Kidney (tissue), 13 donors: ENCODE measurements at regions not wholly inside any gene's neighbourhood (a gene's known extent, or its start where the extent isn't known, plus 50 kb on each side); places are given as distances from the start of the nearest gene placed in this dataset.

ENCODE experiments used
- DNase-seq, 5 donors: peaks; one replicate each; pipeline ENCODE4 v3.0.0-alpha.2; 2013 to 2020
- FAIRE-seq: peaks from 2 replicates; lab custom pipeline; 2012; peaks lifted over from hg19 to GRCh38; lab: Jason Lieb, UNC
- H3K27ac ChIP-seq, 2 donors: one replicate each; pipeline ENCODE4 v1.7.0; 2013; ENCODE audit warnings: low read depth in 2 of 2, low read length in 2 of 2, inconsistent platforms in 1 of 2
- H3K27me3 ChIP-seq: one replicate; pipeline ENCODE4 v1.7.1; 2013; ENCODE audit warnings: low read length, inconsistent platforms; ENCODE audit not compliant: control insufficient read depth, insufficient read depth
- H3K36me3 ChIP-seq, 3 donors: one replicate each; pipeline versions ENCODE4 v1.7.0 to v1.7.1; 2013; ENCODE audit warnings: low read length in 3 of 3, control low read depth in 1 of 3, inconsistent platforms in 1 of 3; ENCODE audit not compliant: insufficient read depth in 3 of 3, control insufficient read depth in 2 of 3
- H3K4me1 ChIP-seq, 3 donors: one replicate each; pipeline versions ENCODE4 v1.7.0 to v1.7.1; 2013; ENCODE audit warnings: low read length in 3 of 3, inconsistent platforms in 1 of 3, low read depth in 1 of 3; ENCODE audit not compliant: control insufficient read depth in 2 of 3, insufficient read depth in 2 of 3
- H3K4me3 ChIP-seq, 3 donors: one replicate each; pipeline versions ENCODE4 v1.7.0 to v1.8.1; 2013; ENCODE audit warnings: low read length in 3 of 3, control low read depth in 1 of 3, inconsistent platforms in 1 of 3
- H3K9ac ChIP-seq, 3 donors: one replicate each; pipeline versions ENCODE4 v1.7.0 to v1.7.1; 2013; ENCODE audit warnings: low read length in 3 of 3, control low read depth in 1 of 3, inconsistent platforms in 1 of 3
- H3K9me3 ChIP-seq, 3 donors: one replicate each; pipeline versions ENCODE4 v1.7.0 to v1.7.1; 2013; ENCODE audit warnings: low read length in 3 of 3, control low read depth in 1 of 3, inconsistent platforms in 1 of 3; ENCODE audit not compliant: control insufficient read depth in 2 of 3, insufficient read depth in 1 of 3
- intact Hi-C: fragments of 100-400 bp; cut with DNase I; formaldehyde crosslinking; loops from one replicate; pipeline ENCODE4 v1.11.1; 2022
- TF ChIP-seq, protein P1 (sequence below): IDR thresholded peaks from 3 replicates; pipeline ENCODE4 v1.5.1; 2012; ENCODE audit warnings: mild to moderate bottlenecking, moderate library complexity, borderline replicate concordance; ENCODE audit not compliant: insufficient read depth; ENCODE audit errors: extremely low read depth
- donor health status: control.
- donor health status: control.
- donor health status: control.
- donor health status: control.
- donor health status: control.
- donor health status: DM: yes; HTN: yes; CAD: no.
- donor health status: Normal renal cell carcinoma (clear cell type).

DNA sequence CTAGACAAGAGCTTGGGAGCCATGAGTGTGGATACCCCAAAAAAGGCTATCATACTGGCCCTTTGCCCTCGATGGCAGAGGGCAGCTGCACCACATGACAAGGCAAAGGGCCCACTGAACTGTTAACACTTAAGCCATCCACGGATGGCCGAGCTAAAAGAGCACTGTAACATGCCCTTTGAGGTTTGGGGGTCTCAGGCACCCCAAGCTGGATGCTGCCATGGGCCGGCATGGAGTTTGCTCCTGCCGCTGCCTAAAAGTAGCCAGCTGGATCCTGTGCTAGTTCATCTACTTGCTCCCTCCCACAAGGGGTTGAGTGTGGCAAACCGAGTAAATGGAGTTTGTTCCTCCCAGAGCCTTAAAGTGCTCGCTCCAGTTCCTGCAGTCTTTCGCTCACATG lies 383.2 kb upstream of the LRRC4C start:
- intact Hi-C loops: no loop called here
- H3K36me3 ChIP-seq: no peaks in the 10 kb centered on the region
- no peaks in the 10 kb centered on the region for H3K4me1 ChIP-seq
- DNase-seq (peak in 1 of 5 donors; percentile 18), FAIRE-seq (no peak)
- H3K27ac ChIP-seq: no peak overlapping the region
- peaks cover 0 to 2% (median 0%) of the 10 kb centered on the region in 3 donors for H3K9me3 ChIP-seq
- TF ChIP-seq, protein P1, sequence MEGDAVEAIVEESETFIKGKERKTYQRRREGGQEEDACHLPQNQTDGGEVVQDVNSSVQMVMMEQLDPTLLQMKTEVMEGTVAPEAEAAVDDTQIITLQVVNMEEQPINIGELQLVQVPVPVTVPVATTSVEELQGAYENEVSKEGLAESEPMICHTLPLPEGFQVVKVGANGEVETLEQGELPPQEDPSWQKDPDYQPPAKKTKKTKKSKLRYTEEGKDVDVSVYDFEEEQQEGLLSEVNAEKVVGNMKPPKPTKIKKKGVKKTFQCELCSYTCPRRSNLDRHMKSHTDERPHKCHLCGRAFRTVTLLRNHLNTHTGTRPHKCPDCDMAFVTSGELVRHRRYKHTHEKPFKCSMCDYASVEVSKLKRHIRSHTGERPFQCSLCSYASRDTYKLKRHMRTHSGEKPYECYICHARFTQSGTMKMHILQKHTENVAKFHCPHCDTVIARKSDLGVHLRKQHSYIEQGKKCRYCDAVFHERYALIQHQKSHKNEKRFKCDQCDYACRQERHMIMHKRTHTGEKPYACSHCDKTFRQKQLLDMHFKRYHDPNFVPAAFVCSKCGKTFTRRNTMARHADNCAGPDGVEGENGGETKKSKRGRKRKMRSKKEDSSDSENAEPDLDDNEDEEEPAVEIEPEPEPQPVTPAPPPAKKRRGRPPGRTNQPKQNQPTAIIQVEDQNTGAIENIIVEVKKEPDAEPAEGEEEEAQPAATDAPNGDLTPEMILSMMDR: no peak
- no peak overlapping the region for H3K9ac ChIP-seq
- no peaks in the 10 kb centered on the region for H3K27me3 ChIP-seq
- no peak overlapping the region for H3K4me3 ChIP-seq

DNA sequence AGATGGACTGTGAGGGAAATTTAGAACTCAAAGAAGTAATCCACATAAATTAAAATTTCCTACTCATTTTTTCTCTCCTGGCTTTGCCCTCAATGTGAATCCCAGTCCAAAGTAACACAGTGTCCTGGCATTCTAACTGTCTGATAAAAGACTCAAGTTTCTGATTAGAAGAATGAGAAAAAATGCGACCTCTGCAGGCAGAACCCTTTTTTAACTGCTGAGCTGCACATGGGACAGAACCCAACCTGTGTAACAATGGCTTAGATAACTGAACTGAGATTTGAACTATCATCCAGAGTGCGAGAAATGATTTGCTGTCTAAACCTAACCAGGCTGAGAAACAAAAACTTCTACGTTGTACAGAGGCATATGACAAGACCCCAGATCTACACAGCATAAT lies 385.6 kb upstream of the LRRC4C start:
- no peaks in the 10 kb centered on the region for H3K36me3 ChIP-seq
- H3K27me3 ChIP-seq: no peaks in the 10 kb centered on the region
- H3K4me3 ChIP-seq: no peak overlapping the region
- H3K9me3 ChIP-seq: no peaks in the 10 kb centered on the region
- DNase-seq (no peak), FAIRE-seq (no peak)
- no peak overlapping the region for H3K27ac ChIP-seq
- TF ChIP-seq, protein P1: no peak
- H3K9ac ChIP-seq: no peak overlapping the region
- intact Hi-C loops: no loop called here
- H3K4me1 ChIP-seq: no peaks in the 10 kb centered on the region

DNA sequence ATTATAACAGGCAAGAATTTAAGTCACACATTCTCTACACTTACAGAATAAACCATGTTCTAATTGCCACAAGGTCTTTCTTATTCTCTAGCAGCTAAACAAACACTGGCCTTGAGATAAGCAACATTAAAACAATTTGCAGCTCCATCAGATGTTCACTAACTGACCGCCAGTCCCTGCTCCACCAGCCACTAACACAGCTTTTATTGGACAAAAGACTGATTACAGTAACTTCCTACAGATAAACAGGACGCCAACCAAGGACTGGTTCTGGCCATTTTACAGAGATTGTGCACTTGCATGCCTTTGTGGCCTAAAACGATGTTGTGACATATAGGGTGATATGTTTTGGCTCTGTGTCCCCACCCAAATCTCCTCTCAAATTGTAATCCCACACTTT lies 388.9 kb upstream of the LRRC4C start:
- DNase-seq (no peak), FAIRE-seq (no peak)
- H3K9ac ChIP-seq: no peak overlapping the region
- no peaks in the 10 kb centered on the region for H3K27me3 ChIP-seq
- no peak overlapping the region for H3K27ac ChIP-seq
- H3K36me3 ChIP-seq: no peaks in the 10 kb centered on the region
- TF ChIP-seq, protein P1: no peak
- intact Hi-C loops: no loop called here
- no peak overlapping the region for H3K4me3 ChIP-seq
- H3K4me1 ChIP-seq: no peaks in the 10 kb centered on the region
- no peaks in the 10 kb centered on the region for H3K9me3 ChIP-seq

DNA sequence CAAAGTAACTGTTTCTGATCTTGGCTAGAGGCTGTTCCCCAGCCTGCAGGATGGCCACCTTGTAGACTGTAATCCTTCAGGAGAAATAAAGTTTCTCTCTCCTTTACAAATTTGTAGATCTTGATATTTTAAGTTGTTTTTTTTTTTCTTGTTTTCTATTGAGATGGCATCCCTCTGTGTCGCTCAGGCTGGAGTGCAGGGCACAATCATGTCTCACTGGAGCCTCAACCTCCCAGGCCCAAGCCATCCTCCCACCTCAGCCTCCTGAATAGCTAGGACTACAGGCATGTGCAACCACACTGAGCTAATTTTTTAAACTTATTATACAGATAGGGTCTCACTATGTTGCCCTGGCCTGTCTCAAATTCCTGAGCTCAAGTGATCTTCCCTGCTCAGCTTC lies 389.8 kb upstream of the LRRC4C start:
- no peak for FAIRE-seq

More for the DNA sequence above, 389.8 kb upstream of the LRRC4C start:
- no peaks in the 10 kb centered on the region for H3K9me3 ChIP-seq
- intact Hi-C loops: no loop called here
- H3K9ac ChIP-seq: no peak overlapping the region
- H3K27ac ChIP-seq: no peak overlapping the region
- no peak for DNase-seq
- no peaks in the 10 kb centered on the region for H3K36me3 ChIP-seq
- no peaks in the 10 kb centered on the region for H3K27me3 ChIP-seq
- TF ChIP-seq, protein P1: no peak
- H3K4me3 ChIP-seq: no peak overlapping the region
- no peaks in the 10 kb centered on the region for H3K4me1 ChIP-seq
